PC-9 (cell line): ENCODE measurements at regions not wholly inside any gene's neighbourhood (a gene's known extent, or its start where the extent isn't known, plus 50 kb on each side); places are given as distances from the start of the nearest gene placed in this dataset.

Source experiments
- BruUV-seq: library from RNA; stranded (reverse); fragments of 400-500 nt; replicated peaks from 2 replicates; lab custom pipeline; 2021; lab: Mats Ljungman, UMichigan
- CTCF ChIA-PET: fragments of 300-600 bp; sonication (Branson Sonifier 250); formaldehyde crosslinking; loops from one replicate; lab custom pipeline; 2022; ENCODE audit warnings: antibody characterized with exemption; lab: Charles Lee
- POLR2A ChIA-PET: fragments of 300-600 bp; sonication (Branson Sonifier 250); formaldehyde crosslinking; loops from one replicate; lab custom pipeline; 2022; ENCODE audit warnings: antibody characterized with exemption; ENCODE audit not compliant: unreplicated experiment; lab: Charles Lee
- DNase-seq, 2 experiments: peaks; one replicate each; pipeline versions ENCODE4 v3.0.0 to v3.0.0-alpha.2; 2015 to 2022; ENCODE audit warnings: mixed read lengths in 1 of 2
- H2AFZ ChIP-seq: fragments of 200-600 bp; sonication (generic); 2 replicates; pipeline ENCODE4 v1.8.1; 2017; ENCODE audit warnings: antibody characterized with exemption
- H3F3A ChIP-seq: fragments of 200-600 bp; sonication (generic); 2 replicates; pipeline ENCODE4 v1.8.1; 2017; ENCODE audit warnings: antibody characterized with exemption, mild to moderate bottlenecking, low read depth; ENCODE audit not compliant: insufficient read depth
- H3K27ac ChIP-seq: fragments of 200-600 bp; sonication (generic); 2 replicates; pipeline ENCODE4 v1.6.1; 2016; ENCODE audit warnings: mixed run types
- H3K27me3 ChIP-seq: fragments of 200-600 bp; sonication (generic); 2 replicates; pipeline ENCODE4 v1.6.1; 2016; ENCODE audit warnings: low read depth, mixed run types; ENCODE audit not compliant: insufficient read depth
- H3K36me3 ChIP-seq: fragments of 200-600 bp; sonication (generic); 2 replicates; pipeline ENCODE4 v1.6.1; 2016; ENCODE audit warnings: low read depth, mixed run types
- H3K4me1 ChIP-seq: fragments of 200-600 bp; sonication (generic); replicated peaks from 2 replicates; pipeline ENCODE4 v1.6.1; 2016; ENCODE audit warnings: mixed run types; ENCODE audit not compliant: insufficient read depth
- H3K4me2 ChIP-seq: fragments of 200-600 bp; sonication (generic); 2 replicates; pipeline ENCODE4 v1.6.1; 2017; ENCODE audit warnings: mixed run types
- H3K4me3 ChIP-seq: fragments of 200-600 bp; sonication (generic); 2 replicates; pipeline ENCODE4 v1.6.1; 2016; ENCODE audit warnings: mixed run types
- H3K79me2 ChIP-seq: fragments of 200-600 bp; sonication (generic); 2 replicates; pipeline ENCODE4 v1.6.1; 2017; ENCODE audit warnings: low read depth, mixed run types
- H3K9me2 ChIP-seq: fragments of 200-600 bp; sonication (generic); 2 replicates; pipeline ENCODE4 v1.8.1; 2017; ENCODE audit warnings: mild to moderate bottlenecking; ENCODE audit not compliant: insufficient read depth
- H3K9me3 ChIP-seq: fragments of 200-600 bp; sonication (generic); 2 replicates; pipeline ENCODE4 v1.8.1; 2016; ENCODE audit warnings: low read depth; ENCODE audit not compliant: insufficient read depth
- H4K20me1 ChIP-seq: fragments of 200-600 bp; sonication (generic); 2 replicates; pipeline ENCODE4 v1.8.1; 2017; ENCODE audit not compliant: insufficient read depth
- EZH2 ChIP-seq: fragments of 200-600 bp; sonication (generic); IDR thresholded peaks from 2 replicates; pipeline ENCODE4 v1.8.0; 2017; ENCODE audit warnings: antibody characterized with exemption, low read depth
- intact Hi-C: fragments of 100-400 bp; cut with micrococcal nuclease; formaldehyde crosslinking; loops from one replicate; pipeline ENCODE4 v1.10.0; 2022; ENCODE audit not compliant: unreplicated experiment
- TF ChIP-seq, protein P1 (sequence below): fragments of 200-600 bp; sonication (generic); conservative IDR thresholded peaks from 2 replicates; pipeline ENCODE4 v1.6.1; 2017; ENCODE audit warnings: mixed run types, antibody characterized with exemption, mild to moderate bottlenecking, moderate library complexity

GRCh38 chr18:8900552-8900951 is 195.2 kb downstream of the MTCL1 start:
- POLR2A ChIA-PET = interaction anchor here (0.5 kb wide), 1 partner anchor 100 kb away, joined by 30 read pairs; no protein-coding TSS in a partner anchor
- no peaks in the 10 kb centered on the region for H3K79me2 ChIP-seq
- no peak for TF ChIP-seq EZH2
- TF ChIP-seq, protein P1, sequence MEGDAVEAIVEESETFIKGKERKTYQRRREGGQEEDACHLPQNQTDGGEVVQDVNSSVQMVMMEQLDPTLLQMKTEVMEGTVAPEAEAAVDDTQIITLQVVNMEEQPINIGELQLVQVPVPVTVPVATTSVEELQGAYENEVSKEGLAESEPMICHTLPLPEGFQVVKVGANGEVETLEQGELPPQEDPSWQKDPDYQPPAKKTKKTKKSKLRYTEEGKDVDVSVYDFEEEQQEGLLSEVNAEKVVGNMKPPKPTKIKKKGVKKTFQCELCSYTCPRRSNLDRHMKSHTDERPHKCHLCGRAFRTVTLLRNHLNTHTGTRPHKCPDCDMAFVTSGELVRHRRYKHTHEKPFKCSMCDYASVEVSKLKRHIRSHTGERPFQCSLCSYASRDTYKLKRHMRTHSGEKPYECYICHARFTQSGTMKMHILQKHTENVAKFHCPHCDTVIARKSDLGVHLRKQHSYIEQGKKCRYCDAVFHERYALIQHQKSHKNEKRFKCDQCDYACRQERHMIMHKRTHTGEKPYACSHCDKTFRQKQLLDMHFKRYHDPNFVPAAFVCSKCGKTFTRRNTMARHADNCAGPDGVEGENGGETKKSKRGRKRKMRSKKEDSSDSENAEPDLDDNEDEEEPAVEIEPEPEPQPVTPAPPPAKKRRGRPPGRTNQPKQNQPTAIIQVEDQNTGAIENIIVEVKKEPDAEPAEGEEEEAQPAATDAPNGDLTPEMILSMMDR = no peak
- no peak overlapping the region for H3K4me2 ChIP-seq
- no peaks in the 10 kb centered on the region for H3F3A ChIP-seq
- CTCF ChIA-PET = interaction anchor here (1.0 kb wide), 1 partner anchor 81 kb away, joined by 3 read pairs; no protein-coding TSS in a partner anchor
- H2AFZ ChIP-seq = no peak overlapping the region
- H3K27ac ChIP-seq = no peak overlapping the region
- H3K4me1 ChIP-seq = no peaks in the 10 kb centered on the region
- BruUV-seq = no TSS peak
- H3K9me2 ChIP-seq = no peaks in the 10 kb centered on the region
- DNase-seq = no peak
- no peaks in the 10 kb centered on the region for H4K20me1 ChIP-seq
- H3K9me3 ChIP-seq = no peaks in the 10 kb centered on the region
- intact Hi-C loops = no loop called here
- H3K4me3 ChIP-seq = no peak overlapping the region
- no peaks in the 10 kb centered on the region for H3K27me3 ChIP-seq
- H3K36me3 ChIP-seq = no peaks in the 10 kb centered on the region

GRCh38 chr18:8901019-8901418 is 195.7 kb downstream of the MTCL1 start:
- H3K79me2 ChIP-seq = no peaks in the 10 kb centered on the region
- H3F3A ChIP-seq = no peaks in the 10 kb centered on the region
- H3K4me1 ChIP-seq = no peaks in the 10 kb centered on the region
- DNase-seq = no peak
- no peaks in the 10 kb centered on the region for H3K9me3 ChIP-seq
- H3K27ac ChIP-seq = no peak overlapping the region
- no peaks in the 10 kb centered on the region for H4K20me1 ChIP-seq
- intact Hi-C loops = no loop called here
- no TSS peak for BruUV-seq
- no peaks in the 10 kb centered on the region for H3K27me3 ChIP-seq
- no peak for TF ChIP-seq EZH2
- TF ChIP-seq, protein P1 = no peak
- H2AFZ ChIP-seq = no peak overlapping the region
- no peak overlapping the region for H3K4me3 ChIP-seq
- no peak overlapping the region for H3K4me2 ChIP-seq
- CTCF ChIA-PET = interaction anchor here (0.7 kb wide), 1 partner anchor 204 kb away, joined by 3 read pairs; no protein-coding TSS in a partner anchor
- POLR2A ChIA-PET = no interaction called here
- H3K36me3 ChIP-seq = no peaks in the 10 kb centered on the region
- no peaks in the 10 kb centered on the region for H3K9me2 ChIP-seq

GRCh38 chr18:8904316-8904715 is 198.2 kb upstream of the NDUFV2 start:
- BruUV-seq = no TSS peak
- Histone ChIP-seq H3K4me3 (no peak overlapping the region), H3K4me1 (no peaks in the 10 kb centered on the region), H3K27ac (no peak overlapping the region), H3K4me2 (no peak overlapping the region), H4K20me1 (no peaks in the 10 kb centered on the region), H3K79me2 (no peaks in the 10 kb centered on the region), H3K9me3 (no peaks in the 10 kb centered on the region), H3F3A (no peaks in the 10 kb centered on the region), H2AFZ (no peak overlapping the region), H3K27me3 (no peaks in the 10 kb centered on the region), H3K36me3 (no peaks in the 10 kb centered on the region), H3K9me2 (no peaks in the 10 kb centered on the region)
- intact Hi-C loops = no loop called here
- TF ChIP-seq, protein P1 = no peak
- ChIA-PET POLR2A (no interaction called here), CTCF (no interaction called here)
- no peak for DNase-seq
